GOT3 (cell line): ENCODE measurements at regions not wholly inside any gene's neighbourhood (a gene's known extent, or its start where the extent isn't known, plus 50 kb on each side); places are given as distances from the start of the nearest gene placed in this dataset.

ENCODE experiments used
- DNase-seq: peaks from one replicate; lab custom pipeline; 2025; ENCODE audit warnings: mixed read lengths; lab: John Stamatoyannopoulos, UW

- DNase-seq = no peak
Observed at GRCh38 chr10:30793093-30793492, 163.5 kb upstream of the LYZL2 start.

DNA sequence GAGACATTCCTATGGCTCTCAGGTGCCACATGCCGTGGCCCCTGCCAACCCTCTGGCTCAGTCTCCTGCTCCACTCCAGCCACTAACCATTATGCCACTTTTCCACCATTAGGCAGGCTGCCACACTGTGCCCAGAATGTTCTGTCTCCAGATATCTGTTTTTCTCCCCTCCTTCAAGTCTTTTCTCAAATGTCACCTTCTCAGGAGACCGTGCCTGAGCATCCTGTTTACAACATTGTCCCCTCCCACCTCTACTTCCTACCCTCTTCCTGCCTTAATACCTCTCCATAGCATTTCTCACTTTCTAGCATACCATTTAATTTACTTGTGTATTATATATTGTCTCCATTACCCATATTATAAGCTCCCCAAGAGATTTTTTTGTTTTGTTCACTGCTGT is 162.5 kb upstream of the LYZL2 start:
- DNase-seq = no peak

DNA sequence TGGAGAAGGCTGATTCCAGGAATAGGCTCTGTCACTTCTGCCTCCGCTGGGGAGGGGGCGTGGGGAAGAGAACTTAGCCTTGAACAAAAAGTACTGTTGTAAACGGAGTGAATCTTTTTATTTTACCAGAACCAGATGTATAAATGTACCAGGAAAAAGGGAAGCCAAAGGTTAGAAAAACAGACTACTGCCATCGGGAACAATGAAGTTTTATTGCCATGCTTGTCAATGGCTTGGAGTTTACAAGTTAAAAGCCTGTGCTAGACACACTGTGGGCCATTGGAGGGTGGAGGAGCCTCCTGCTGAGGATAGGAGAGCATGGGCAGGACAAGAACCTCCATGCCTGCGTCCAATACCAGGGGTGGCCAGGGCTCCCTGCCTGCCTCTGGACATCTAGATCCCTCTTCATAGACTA is 161.7 kb upstream of the LYZL2 start:
- DNase-seq = no peak

GRCh38 chr10:30789806-30790205 is 160.3 kb upstream of the LYZL2 start:
- DNase-seq = no peak

- no peak for DNase-seq
Observed at GRCh38 chr10:30788307-30788706, 158.8 kb upstream of the LYZL2 start.

DNA sequence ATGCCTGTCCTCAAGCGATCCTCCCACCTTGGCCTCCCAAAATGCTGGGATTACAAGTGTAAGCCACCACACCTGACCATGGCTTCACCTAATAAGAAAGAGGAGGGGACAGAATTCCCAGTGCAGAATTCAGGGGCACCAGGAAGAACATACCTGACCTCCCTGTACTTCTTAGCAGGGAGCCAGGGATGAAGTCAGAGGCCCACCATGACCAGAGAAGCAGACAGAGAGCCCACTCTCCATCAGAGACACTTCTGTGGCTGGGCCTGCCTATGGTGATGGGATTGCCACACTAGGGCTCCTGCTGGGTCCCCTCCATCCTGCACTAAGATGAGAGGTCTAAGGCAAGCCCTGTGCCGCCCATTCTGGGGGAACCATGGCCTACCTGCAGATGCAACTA is 157.4 kb upstream of the LYZL2 start:
- DNase-seq = no peak

DNA sequence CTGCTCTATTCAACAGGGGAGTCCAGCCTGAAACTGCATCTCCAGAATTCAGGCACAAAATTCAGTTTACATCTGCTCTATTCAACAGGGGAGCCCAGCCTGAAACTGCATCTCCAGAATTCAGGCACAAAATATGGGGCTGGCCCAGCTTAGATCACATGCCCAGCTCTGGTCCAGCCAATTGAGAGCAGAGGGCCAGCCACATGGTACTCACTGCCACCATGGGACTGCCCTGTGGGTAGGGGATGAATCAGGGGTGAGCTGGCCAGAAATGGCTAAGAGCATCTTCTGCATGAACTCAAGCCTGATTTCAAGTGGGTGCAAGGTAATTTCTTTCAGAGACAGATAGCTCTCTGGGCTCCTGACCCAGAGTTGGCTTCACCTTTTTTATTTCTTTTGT is 156.6 kb upstream of the LYZL2 start:
- DNase-seq = peak; percentile 27

DNA sequence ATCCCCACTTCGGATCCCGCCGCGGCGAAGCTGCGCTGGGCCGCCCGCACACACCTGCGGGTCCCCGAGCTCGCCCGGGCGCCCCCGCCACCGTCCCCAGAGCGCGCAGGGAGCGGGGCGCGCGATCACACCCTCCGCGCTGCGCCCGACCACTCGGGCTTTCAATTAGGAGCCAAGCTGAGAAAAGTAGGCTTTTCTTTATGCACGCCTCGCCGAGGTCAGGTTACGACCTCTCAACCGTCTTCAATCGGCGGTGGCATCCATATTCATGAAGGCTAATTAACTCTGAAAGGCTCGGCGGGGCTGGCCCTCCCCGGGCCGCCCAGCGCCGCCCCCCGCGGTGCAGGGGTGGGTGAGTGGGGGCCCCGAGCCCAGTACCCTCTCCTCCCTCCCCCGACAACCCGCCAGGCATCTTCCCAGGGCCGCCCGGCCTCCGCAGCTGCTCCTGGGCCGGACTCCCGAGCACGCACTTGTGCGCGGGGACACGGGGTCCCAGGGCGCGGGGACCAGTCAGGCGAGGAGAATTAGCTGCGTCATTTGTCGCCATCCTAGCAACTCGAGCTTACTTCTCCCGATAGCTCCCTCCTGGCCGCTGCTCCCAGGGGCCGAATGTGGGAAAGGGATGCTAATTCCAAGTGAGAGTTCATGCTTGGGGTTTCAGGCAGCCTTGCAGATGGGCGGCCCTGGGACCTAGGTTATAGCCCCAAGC is 155.5 kb upstream of the LYZL2 start:
- DNase-seq = no peak

GRCh38 chr10:30784524-30784896 is 155.0 kb upstream of the LYZL2 start:
- DNase-seq = no peak

- no peak for DNase-seq
Observed at GRCh38 chr10:30783939-30784501, 154.5 kb upstream of the LYZL2 start.

GRCh38 chr10:30782537-30783461 is 153.2 kb upstream of the LYZL2 start:
- DNase-seq = no peak

DNA sequence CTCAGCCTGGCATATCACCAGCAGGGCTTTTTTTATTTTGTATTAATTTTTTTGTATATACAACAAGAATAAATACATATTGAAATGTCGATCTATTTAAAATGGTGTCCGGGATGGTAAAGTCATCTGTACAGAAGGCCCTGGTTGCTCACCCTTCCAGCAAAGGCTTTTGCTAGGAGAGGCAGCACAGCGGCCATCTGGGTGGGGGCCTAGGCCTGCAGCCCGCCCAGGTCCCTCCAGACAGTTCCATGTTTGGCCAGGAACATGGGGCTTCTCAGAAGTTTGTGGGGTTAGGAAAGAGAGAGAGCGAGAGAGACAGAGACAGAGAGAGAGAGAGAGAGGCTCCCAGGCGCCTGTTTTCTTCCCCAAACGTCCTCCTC is 152.6 kb upstream of the LYZL2 start:
- no peak for DNase-seq

DNA sequence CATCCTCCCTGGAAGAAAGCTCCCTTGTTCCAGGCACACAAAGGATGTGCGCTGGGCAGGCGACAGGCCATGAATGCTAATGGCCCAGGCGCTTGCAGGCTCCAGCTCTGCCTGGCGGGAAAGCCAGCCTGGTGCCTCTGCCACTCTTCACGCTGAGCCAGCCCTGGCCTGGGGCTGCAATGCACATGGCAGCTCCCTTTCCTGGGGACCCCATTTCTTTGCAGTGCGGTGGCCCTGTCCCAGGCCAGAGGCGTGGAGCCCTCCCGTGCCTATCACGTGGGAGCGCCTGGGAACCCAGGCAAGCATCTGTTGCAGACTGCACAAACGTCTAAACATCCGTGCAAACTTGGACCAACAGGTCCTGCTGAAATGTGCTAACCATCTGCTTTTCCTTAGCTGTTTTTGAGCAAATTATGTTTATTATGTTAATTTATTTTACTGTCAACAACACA is 152.1 kb upstream of the LYZL2 start:
- DNase-seq = no peak

- DNase-seq = no peak
Observed at GRCh38 chr10:30778769-30779168, 149.2 kb upstream of the LYZL2 start.

- DNase-seq = no peak
Observed at GRCh38 chr10:30775779-30776591, 146.4 kb upstream of the LYZL2 start.

DNA sequence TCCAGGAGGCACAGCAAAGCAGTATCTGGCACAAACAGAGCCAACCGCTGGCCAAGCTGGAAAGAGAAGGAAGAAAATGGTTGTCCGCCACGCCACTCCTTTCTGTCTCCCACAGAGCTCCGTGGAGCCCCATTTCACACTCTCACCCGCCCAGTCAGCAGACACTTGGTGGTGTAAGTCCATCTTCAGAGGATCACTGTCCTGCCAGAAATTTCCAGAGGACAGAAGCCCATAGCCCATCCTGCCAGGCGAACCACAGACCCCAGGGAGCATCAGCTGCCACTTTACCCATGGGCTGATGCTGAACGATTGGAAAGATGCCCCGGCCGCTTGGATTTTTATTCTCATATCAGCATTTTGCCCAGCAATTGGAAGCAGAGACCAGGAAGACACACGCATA is 144.7 kb upstream of the LYZL2 start:
- no peak for DNase-seq

- no peak for DNase-seq
Observed at GRCh38 chr10:30773501-30773900, 143.9 kb upstream of the LYZL2 start.

GRCh38 chr10:30770816-30771215 is 141.3 kb upstream of the LYZL2 start:
- no peak for DNase-seq

DNA sequence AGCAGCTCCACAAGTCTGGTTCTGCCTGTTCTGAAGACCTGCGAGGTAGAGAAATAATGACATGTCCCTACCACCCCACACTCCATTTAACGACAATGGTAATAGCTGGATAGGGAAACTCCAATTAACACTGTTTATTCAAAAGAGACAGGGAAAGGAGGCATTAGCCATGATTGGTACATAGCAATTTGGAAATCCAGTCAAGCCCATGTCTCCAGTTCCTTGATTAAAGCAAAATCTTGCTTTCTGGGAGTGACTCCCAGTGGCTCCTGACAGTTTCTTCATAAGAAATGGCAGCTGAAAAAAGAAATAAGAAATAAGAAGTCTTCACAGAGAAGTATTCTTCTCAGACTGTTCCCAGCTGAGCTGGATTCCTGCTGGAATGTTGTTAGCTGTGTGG is 140.7 kb upstream of the LYZL2 start:
- no peak for DNase-seq

DNA sequence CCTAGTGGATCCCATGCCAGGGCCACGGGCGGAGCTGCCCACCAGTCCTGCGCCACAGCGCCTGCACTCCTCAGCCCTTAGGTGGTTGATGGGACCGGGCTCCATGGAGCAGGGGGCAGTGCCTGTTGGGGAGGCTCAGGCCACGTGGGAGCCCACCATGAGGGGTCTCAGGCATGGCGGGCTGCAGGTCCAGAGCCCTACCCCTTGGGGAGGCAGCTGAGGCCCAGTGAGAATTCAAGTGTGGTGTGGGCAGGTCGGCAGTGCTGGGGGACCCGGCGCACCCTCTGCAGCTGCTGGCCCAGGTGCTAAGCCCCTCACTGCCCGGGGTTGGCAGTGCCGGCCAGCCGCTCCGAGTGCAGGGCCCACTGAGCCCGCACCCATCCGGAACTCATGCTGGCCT is 139.8 kb upstream of the LYZL2 start:
- DNase-seq = no peak

DNA sequence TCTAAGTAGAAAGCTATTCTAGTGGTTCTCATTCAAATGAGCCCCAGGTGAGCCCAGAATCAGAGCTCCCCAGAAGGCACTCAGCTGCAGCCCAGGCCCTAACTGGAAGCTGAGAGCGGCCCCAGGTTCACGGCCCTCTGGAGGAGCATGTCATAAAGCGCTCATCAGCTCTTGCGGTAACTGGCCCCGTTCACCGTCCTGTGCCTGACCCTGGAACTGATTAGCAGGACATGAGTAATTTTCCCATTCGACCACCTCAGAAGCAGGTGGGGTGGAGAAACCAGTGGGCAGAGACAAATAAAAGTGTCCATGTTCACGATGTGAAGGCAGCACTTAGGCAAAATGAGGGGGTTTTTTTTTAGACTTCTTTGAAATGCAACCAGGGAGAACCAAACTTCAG is 136.1 kb upstream of the LYZL2 start:
- no peak for DNase-seq

- no peak for DNase-seq
Observed at GRCh38 chr10:30765022-30765615, 135.6 kb upstream of the LYZL2 start.
